ENCODE measurements at regions not wholly inside any gene's neighbourhood (a gene's known extent, or its start where the extent isn't known, plus 50 kb on each side); places are given as distances from the start of the nearest gene placed in this dataset.

DNA sequence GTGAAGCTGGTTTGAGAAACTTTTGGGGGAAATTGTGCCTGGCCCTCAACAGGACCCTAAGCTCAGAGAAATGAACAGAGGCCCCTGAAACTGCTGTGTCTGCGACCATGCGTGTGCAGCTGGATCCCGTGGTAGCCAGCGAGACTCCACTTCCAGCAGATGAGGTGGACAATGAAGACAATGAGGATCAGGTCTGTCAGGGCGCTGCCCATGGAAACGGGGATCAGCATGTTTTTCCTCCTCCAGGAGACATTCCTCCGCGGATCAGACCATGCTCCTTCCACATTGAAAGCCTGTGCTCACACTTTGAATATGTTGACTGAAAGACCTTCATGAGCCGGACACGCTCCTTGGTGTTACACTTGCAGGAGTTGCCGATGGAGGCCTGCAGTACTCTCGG lies 1439.8 kb upstream of the ALCAM start:
- no peaks in the 10 kb centered on the region for H3K27me3 ChIP-seq
- no peaks in the 10 kb centered on the region for H3K9me3 ChIP-seq
- no peaks in the 10 kb centered on the region for H3K4me1 ChIP-seq
- H3K4me3 ChIP-seq: no peak overlapping the region
- TF ChIP-seq POLR2A (IDR thresholded peaks at IDR 0.05): no peak
- TF ChIP-seq, protein P1, sequence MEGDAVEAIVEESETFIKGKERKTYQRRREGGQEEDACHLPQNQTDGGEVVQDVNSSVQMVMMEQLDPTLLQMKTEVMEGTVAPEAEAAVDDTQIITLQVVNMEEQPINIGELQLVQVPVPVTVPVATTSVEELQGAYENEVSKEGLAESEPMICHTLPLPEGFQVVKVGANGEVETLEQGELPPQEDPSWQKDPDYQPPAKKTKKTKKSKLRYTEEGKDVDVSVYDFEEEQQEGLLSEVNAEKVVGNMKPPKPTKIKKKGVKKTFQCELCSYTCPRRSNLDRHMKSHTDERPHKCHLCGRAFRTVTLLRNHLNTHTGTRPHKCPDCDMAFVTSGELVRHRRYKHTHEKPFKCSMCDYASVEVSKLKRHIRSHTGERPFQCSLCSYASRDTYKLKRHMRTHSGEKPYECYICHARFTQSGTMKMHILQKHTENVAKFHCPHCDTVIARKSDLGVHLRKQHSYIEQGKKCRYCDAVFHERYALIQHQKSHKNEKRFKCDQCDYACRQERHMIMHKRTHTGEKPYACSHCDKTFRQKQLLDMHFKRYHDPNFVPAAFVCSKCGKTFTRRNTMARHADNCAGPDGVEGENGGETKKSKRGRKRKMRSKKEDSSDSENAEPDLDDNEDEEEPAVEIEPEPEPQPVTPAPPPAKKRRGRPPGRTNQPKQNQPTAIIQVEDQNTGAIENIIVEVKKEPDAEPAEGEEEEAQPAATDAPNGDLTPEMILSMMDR (IDR thresholded peaks at IDR 0.05): no peak
- intact Hi-C loops (cut with DNase I; ENCODE audit: low total_unique reads): no loop called here
- DNase-seq: no peak
- no peaks in the 10 kb centered on the region for H3K36me3 ChIP-seq
- H3K27ac ChIP-seq: no peak overlapping the region

DNA sequence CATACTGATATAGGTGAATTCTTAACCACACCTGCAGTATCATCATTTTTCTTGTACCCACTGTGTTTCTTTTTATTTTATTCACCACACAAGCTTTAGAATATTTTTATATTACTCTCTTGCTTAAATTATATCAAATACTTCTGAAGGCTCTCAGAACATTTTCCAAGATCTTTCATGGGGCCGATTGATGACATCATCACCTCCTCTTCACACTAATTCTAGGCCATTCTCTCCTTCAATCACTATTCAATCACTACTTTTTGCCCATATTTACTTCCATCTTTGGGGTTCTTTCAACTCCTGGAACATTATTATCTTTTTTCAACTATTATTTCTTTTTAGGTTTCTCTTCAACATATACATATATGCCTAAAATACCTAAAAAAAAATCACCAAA lies 1438.8 kb upstream of the ALCAM start:
- Histone ChIP-seq H3K9me3 (no peaks in the 10 kb centered on the region), H3K4me1 (no peaks in the 10 kb centered on the region)
- intact Hi-C loops (cut with DNase I; ENCODE audit: low total_unique reads): no loop called here

GRCh38 chr3:103937094-103937493 lies 1429.6 kb upstream of the ALCAM start:
- Histone ChIP-seq H3K4me1 (no peaks in the 10 kb centered on the region), H3K36me3 (no peaks in the 10 kb centered on the region), H3K9me3 (no peaks in the 10 kb centered on the region), H3K27me3 (no peaks in the 10 kb centered on the region), H3K4me3 (no peak overlapping the region), H3K27ac (no peak overlapping the region)
- intact Hi-C loops (cut with DNase I; ENCODE audit: low total_unique reads): no loop called here
- TF ChIP-seq, protein P1 (IDR thresholded peaks at IDR 0.05): no peak
- no peak for TF ChIP-seq POLR2A (IDR thresholded peaks at IDR 0.05)
- DNase-seq: no peak

More for the DNA sequence above, 1438.8 kb upstream of the ALCAM start:
- Histone ChIP-seq H3K27me3 (no peaks in the 10 kb centered on the region), H3K27ac (no peak overlapping the region), H3K36me3 (no peaks in the 10 kb centered on the region), H3K4me3 (no peak overlapping the region)
- no peak for DNase-seq
- TF ChIP-seq POLR2A (IDR thresholded peaks at IDR 0.05): no peak
- TF ChIP-seq, protein P1 (IDR thresholded peaks at IDR 0.05): no peak

DNA sequence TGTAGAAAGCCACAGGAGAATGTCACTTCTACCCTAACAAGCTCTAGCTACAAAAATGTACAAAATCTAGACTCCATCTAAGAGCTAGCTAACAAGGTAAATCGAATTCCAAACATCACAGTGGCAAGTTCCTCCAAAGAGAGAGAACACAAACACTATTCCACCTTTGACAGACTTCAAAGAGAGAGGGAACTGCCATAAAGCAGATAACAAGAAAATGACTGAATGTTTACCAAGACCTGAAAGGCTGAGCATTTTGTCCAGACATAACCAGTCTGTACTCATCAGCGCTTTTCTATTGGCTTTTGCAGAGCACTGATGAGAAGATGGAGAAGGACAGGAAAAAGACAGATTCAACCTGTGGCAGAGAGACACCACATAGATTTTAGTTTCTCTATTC lies 1419.6 kb upstream of the ALCAM start:
- Histone ChIP-seq H3K4me3 (no peak overlapping the region), H3K4me1 (no peaks in the 10 kb centered on the region), H3K9me3 (no peaks in the 10 kb centered on the region), H3K36me3 (no peaks in the 10 kb centered on the region), H3K27ac (no peak overlapping the region), H3K27me3 (no peaks in the 10 kb centered on the region)
- intact Hi-C loops (cut with DNase I; ENCODE audit: low total_unique reads): no loop called here
- DNase-seq: no peak
- TF ChIP-seq, protein P1 (IDR thresholded peaks at IDR 0.05): no peak
- TF ChIP-seq POLR2A (IDR thresholded peaks at IDR 0.05): no peak

DNA sequence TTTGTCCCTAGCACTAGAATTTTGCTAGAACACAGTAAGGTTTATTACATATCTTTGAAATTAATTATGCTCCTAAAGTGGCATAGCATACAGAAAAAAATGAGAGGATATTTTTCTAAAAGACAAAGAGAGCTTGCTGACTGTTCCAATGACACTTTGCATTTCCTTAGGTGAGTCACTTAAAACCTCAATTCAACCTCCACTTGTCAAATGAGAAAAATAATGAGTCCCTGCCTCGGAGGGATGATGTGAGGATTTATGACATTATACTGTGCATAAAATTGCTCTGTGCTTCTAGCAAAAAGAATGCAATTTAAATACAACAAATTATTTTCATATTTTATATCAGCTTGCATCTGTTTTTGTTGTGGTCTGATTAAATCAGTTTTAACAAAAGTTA lies 1417.0 kb upstream of the ALCAM start:
- TF ChIP-seq POLR2A (IDR thresholded peaks at IDR 0.05): no peak
- TF ChIP-seq, protein P1 (IDR thresholded peaks at IDR 0.05): no peak
- Histone ChIP-seq H3K4me1 (no peaks in the 10 kb centered on the region), H3K36me3 (no peaks in the 10 kb centered on the region), H3K4me3 (no peak overlapping the region), H3K9me3 (no peaks in the 10 kb centered on the region), H3K27me3 (no peaks in the 10 kb centered on the region), H3K27ac (no peak overlapping the region)
- DNase-seq: no peak
- intact Hi-C loops (cut with DNase I; ENCODE audit: low total_unique reads): no loop called here
